WTC11 (cell line): ENCODE measurements at regions not wholly inside any gene's neighbourhood (a gene's known extent, or its start where the extent isn't known, plus 50 kb on each side); places are given as distances from the start of the nearest gene placed in this dataset.

Experiments used
- ATAC-seq: fragments of 200-7000 bp; cut with Tn5 transposase; 2 replicates; pipeline ENCODE4 v1.10.0; 2021; ENCODE audit warnings: mild to moderate bottlenecking, moderate library complexity
- CTCF ChIA-PET: fragments of 300-600 bp; sonication (Branson Sonifier 250); formaldehyde crosslinking; loops from one replicate; lab custom pipeline; 2021; ENCODE audit warnings: antibody characterized with exemption; lab: Charles Lee
- POLR2A ChIA-PET: fragments of 350-600 bp; sonication (Branson Sonifier 250); formaldehyde crosslinking; loops from one replicate; lab custom pipeline; 2021; ENCODE audit warnings: antibody characterized with exemption; lab: Charles Lee
- DNase-seq: peaks from one replicate; pipeline ENCODE4 v3.0.0; 2021; ENCODE audit warnings: low spot score
- H3K27ac Mint-ChIP-seq: 2 replicates; pipeline ENCODE4 v1.8.0; 2021; ENCODE audit warnings: mixed read lengths
- H3K27me3 Mint-ChIP-seq: 2 replicates; pipeline ENCODE4 v1.8.0; 2021; ENCODE audit warnings: low read depth, mild to moderate bottlenecking, moderate library complexity, mixed read lengths
- H3K36me3 Mint-ChIP-seq: 2 replicates; pipeline ENCODE4 v1.8.0; 2021; ENCODE audit warnings: mixed read lengths
- H3K4me1 Mint-ChIP-seq: 2 replicates; pipeline ENCODE4 v1.8.0; 2022; ENCODE audit warnings: mixed read lengths
- H3K4me3 Mint-ChIP-seq: 2 replicates; pipeline ENCODE4 v1.8.0; 2021; ENCODE audit warnings: mild to moderate bottlenecking, moderate library complexity, mixed read lengths
- H3K9me3 Mint-ChIP-seq: 2 replicates; pipeline ENCODE4 v1.8.0; 2021; ENCODE audit warnings: mixed read lengths
- CTCF ChIP-seq: fragments of 200-600 bp; IDR thresholded peaks from 2 replicates; pipeline ENCODE4 v1.8.0; 2022; ENCODE audit warnings: antibody characterized with exemption
- ESRRA ChIP-seq: sonication (generic); formaldehyde crosslinking; IDR thresholded peaks from 2 replicates; pipeline ENCODE4 v1.8.1; 2022; ENCODE audit warnings: mild to moderate bottlenecking, missing genetic modification reagents, borderline replicate concordance
- ETV6 ChIP-seq: sonication (generic); formaldehyde crosslinking; IDR thresholded peaks from 2 replicates; pipeline ENCODE4 v1.8.1; 2022; ENCODE audit warnings: mild to moderate bottlenecking, missing genetic modification reagents
- FOXP1 ChIP-seq: sonication (generic); formaldehyde crosslinking; IDR thresholded peaks from 2 replicates; pipeline ENCODE4 v1.8.0; 2022; ENCODE audit warnings: missing genetic modification reagents, mild to moderate bottlenecking, moderate library complexity, borderline replicate concordance
- GRHL2 ChIP-seq: fragments of 250-450 bp; sonication (Bioruptor Pico); IDR thresholded peaks from 2 replicates; pipeline ENCODE4 v1.8.0; 2022; ENCODE audit warnings: mild to moderate bottlenecking, moderate library complexity; ENCODE audit not compliant: insufficient replicate concordance, severe bottlenecking
- GTF2I ChIP-seq: fragments of 250-450 bp; sonication (Bioruptor Pico); conservative IDR thresholded peaks from 2 replicates; pipeline ENCODE4 v1.4.0; 2021; ENCODE audit warnings: mild to moderate bottlenecking
- IRF1 ChIP-seq: sonication (generic); formaldehyde crosslinking; IDR thresholded peaks from 2 replicates; pipeline ENCODE4 v1.8.0; 2023; ENCODE audit warnings: missing genetic modification reagents
- KAT7 ChIP-seq: sonication (generic); formaldehyde crosslinking; IDR thresholded peaks from 2 replicates; pipeline ENCODE4 v1.8.1; 2023; ENCODE audit warnings: missing genetic modification reagents, mild to moderate bottlenecking, borderline replicate concordance
- NR2C2 ChIP-seq: sonication (generic); formaldehyde crosslinking; IDR thresholded peaks from 2 replicates; pipeline ENCODE4 v1.8.0; 2022; ENCODE audit warnings: mild to moderate bottlenecking, missing genetic modification reagents
- RELA ChIP-seq: sonication (generic); formaldehyde crosslinking; IDR thresholded peaks from 2 replicates; pipeline ENCODE4 v1.8.1; 2022; ENCODE audit warnings: missing genetic modification reagents, mild to moderate bottlenecking, borderline replicate concordance
- RORB ChIP-seq: fragments of 250-450 bp; sonication (Bioruptor Pico); IDR thresholded peaks from 2 replicates; pipeline ENCODE4 v1.9.0; 2021; ENCODE audit warnings: mild to moderate bottlenecking
- SMAD3 ChIP-seq: sonication (generic); formaldehyde crosslinking; IDR thresholded peaks from 2 replicates; pipeline ENCODE4 v1.8.0; 2022; ENCODE audit warnings: missing genetic modification reagents, mild to moderate bottlenecking, borderline replicate concordance
- TCF7 ChIP-seq: sonication (generic); formaldehyde crosslinking; IDR thresholded peaks from 2 replicates; pipeline ENCODE4 v1.8.0; 2022; ENCODE audit warnings: mild to moderate bottlenecking, low read depth, missing genetic modification reagents, moderate library complexity
- TP53 ChIP-seq: sonication (generic); formaldehyde crosslinking; IDR thresholded peaks from 2 replicates; pipeline ENCODE4 v1.8.1; 2023; ENCODE audit warnings: mild to moderate bottlenecking, missing genetic modification reagents
- ZMAT4 ChIP-seq: fragments of 250-450 bp; sonication (Bioruptor Pico); IDR thresholded peaks from 2 replicates; pipeline ENCODE4 v1.9.0; 2021; ENCODE audit warnings: mild to moderate bottlenecking
- ZNF232 ChIP-seq: sonication (generic); formaldehyde crosslinking; IDR thresholded peaks from 2 replicates; pipeline ENCODE4 v1.8.0; 2022; ENCODE audit warnings: mild to moderate bottlenecking, missing genetic modification reagents
- ZNF396 ChIP-seq: fragments of 250-450 bp; sonication (Bioruptor Pico); IDR thresholded peaks from 2 replicates; pipeline ENCODE4 v1.8.0; 2021; ENCODE audit warnings: mild to moderate bottlenecking, moderate library complexity, borderline replicate concordance
- ZNF416 ChIP-seq: fragments of 250-450 bp; sonication (Bioruptor Pico); IDR thresholded peaks from 2 replicates; pipeline ENCODE4 v1.9.0; 2021; ENCODE audit warnings: mild to moderate bottlenecking, inconsistent platforms
- TF ChIP-seq, protein P1 (sequence below): sonication (generic); formaldehyde crosslinking; IDR thresholded peaks from 2 replicates; pipeline ENCODE4 v1.8.0; 2022; ENCODE audit warnings: missing genetic modification reagents
- TF ChIP-seq, protein P2 (sequence below): fragments of 250-450 bp; sonication (Bioruptor Pico); IDR thresholded peaks from 2 replicates; pipeline ENCODE4 v1.8.0; 2021; ENCODE audit warnings: mild to moderate bottlenecking
- TF ChIP-seq, protein P3 (sequence below): sonication (generic); formaldehyde crosslinking; IDR thresholded peaks from 2 replicates; pipeline ENCODE4 v1.8.1; 2022; ENCODE audit warnings: low read depth, mild to moderate bottlenecking, moderate library complexity, missing genetic modification reagents, borderline replicate concordance
- TF ChIP-seq, protein P4 (sequence below): sonication (generic); formaldehyde crosslinking; IDR thresholded peaks from 2 replicates; pipeline ENCODE4 v1.8.1; 2022; ENCODE audit warnings: mild to moderate bottlenecking, moderate library complexity, missing genetic modification reagents
- TF ChIP-seq, protein P5 (sequence below): sonication (generic); formaldehyde crosslinking; IDR thresholded peaks from 2 replicates; pipeline ENCODE4 v1.8.1; 2022; ENCODE audit warnings: mild to moderate bottlenecking, missing genetic modification reagents, moderate library complexity, borderline replicate concordance

- no peaks in the 10 kb centered on the region for H3K9me3 Mint-ChIP-seq
- ChIA-PET CTCF (no interaction called here), POLR2A (no interaction called here)
- no peak overlapping the region for H3K4me3 Mint-ChIP-seq
- no peaks in the 10 kb centered on the region for H3K27me3 Mint-ChIP-seq
- ATAC-seq (no peak), DNase-seq (no peak)
- no peak for TF ChIP-seq ZNF232 (CRISPR knock-in tag)
- TF ChIP-seq ZMAT4, result no peak
- no peak for TF ChIP-seq ETV6 (CRISPR knock-in tag)
- TF ChIP-seq TCF7, result no peak
- TF ChIP-seq NR2C2, result no peak
- TF ChIP-seq IRF1 (CRISPR knock-in tag), result no peak
- no peak for TF ChIP-seq CTCF
- no peak for TF ChIP-seq TP53 (CRISPR knock-in tag)
- TF ChIP-seq ZNF396 (CRISPR knock-in tag), result no peak
- no peak for TF ChIP-seq FOXP1
- TF ChIP-seq, protein P1, sequence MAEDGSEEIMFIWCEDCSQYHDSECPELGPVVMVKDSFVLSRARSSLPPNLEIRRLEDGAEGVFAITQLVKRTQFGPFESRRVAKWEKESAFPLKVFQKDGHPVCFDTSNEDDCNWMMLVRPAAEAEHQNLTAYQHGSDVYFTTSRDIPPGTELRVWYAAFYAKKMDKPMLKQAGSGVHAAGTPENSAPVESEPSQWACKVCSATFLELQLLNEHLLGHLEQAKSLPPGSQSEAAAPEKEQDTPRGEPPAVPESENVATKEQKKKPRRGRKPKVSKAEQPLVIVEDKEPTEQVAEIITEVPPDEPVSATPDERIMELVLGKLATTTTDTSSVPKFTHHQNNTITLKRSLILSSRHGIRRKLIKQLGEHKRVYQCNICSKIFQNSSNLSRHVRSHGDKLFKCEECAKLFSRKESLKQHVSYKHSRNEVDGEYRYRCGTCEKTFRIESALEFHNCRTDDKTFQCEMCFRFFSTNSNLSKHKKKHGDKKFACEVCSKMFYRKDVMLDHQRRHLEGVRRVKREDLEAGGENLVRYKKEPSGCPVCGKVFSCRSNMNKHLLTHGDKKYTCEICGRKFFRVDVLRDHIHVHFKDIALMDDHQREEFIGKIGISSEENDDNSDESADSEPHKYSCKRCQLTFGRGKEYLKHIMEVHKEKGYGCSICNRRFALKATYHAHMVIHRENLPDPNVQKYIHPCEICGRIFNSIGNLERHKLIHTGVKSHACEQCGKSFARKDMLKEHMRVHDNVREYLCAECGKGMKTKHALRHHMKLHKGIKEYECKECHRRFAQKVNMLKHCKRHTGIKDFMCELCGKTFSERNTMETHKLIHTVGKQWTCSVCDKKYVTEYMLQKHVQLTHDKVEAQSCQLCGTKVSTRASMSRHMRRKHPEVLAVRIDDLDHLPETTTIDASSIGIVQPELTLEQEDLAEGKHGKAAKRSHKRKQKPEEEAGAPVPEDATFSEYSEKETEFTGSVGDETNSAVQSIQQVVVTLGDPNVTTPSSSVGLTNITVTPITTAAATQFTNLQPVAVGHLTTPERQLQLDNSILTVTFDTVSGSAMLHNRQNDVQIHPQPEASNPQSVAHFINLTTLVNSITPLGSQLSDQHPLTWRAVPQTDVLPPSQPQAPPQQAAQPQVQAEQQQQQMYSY, result no peak
- TF ChIP-seq GTF2I (CRISPR knock-in tag), result no peak
- H3K4me1 Mint-ChIP-seq, result peaks cover 3% of the 10 kb centered on the region
- no peak overlapping the region for H3K27ac Mint-ChIP-seq
- H3K36me3 Mint-ChIP-seq, result no peaks in the 10 kb centered on the region
Measured at GRCh38 chr9:7608261-7608660, 191.3 kb downstream of the DMAC1 start.

DNA sequence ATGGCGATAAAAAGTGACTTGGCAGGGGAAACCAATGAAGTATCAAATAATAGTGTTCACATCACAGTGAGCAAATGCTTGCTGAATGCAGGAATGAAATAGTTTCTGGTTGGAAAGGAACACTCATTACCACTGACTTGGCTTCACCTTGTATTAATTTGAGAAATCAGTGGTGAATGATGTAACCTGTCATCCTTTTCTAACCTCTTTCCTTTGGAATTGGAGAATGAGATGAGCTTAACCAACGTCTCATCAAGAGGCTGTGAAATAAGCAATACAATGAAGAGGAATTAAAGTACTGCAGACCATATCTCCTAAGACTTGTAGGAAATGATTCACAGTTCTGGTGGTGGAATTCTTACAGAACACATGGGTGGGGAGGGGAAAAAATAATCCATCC, 192.2 kb downstream of the DMAC1 start:
- H3K27me3 Mint-ChIP-seq, result no peaks in the 10 kb centered on the region
- H3K9me3 Mint-ChIP-seq, result no peaks in the 10 kb centered on the region
- peaks cover 3% of the 10 kb centered on the region for H3K4me1 Mint-ChIP-seq
- DNase-seq (no peak), ATAC-seq (no peak)
- TF ChIP-seq ESRRA (no peak), ZNF416 (no peak), RELA (no peak), KAT7 (CRISPR knock-in tag) (no peak), GRHL2 (CRISPR knock-in tag) (no peak), RORB (no peak), SMAD3 (no peak)
- TF ChIP-seq, protein P2, sequence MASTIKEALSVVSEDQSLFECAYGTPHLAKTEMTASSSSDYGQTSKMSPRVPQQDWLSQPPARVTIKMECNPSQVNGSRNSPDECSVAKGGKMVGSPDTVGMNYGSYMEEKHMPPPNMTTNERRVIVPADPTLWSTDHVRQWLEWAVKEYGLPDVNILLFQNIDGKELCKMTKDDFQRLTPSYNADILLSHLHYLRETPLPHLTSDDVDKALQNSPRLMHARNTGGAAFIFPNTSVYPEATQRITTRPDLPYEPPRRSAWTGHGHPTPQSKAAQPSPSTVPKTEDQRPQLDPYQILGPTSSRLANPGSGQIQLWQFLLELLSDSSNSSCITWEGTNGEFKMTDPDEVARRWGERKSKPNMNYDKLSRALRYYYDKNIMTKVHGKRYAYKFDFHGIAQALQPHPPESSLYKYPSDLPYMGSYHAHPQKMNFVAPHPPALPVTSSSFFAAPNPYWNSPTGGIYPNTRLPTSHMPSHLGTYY (CRISPR knock-in tag), result no peak
- TF ChIP-seq, protein P3, sequence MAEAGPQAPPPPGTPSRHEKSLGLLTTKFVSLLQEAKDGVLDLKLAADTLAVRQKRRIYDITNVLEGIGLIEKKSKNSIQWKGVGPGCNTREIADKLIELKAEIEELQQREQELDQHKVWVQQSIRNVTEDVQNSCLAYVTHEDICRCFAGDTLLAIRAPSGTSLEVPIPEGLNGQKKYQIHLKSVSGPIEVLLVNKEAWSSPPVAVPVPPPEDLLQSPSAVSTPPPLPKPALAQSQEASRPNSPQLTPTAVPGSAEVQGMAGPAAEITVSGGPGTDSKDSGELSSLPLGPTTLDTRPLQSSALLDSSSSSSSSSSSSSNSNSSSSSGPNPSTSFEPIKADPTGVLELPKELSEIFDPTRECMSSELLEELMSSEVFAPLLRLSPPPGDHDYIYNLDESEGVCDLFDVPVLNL (CRISPR knock-in tag), result no peak
- TF ChIP-seq, protein P4, sequence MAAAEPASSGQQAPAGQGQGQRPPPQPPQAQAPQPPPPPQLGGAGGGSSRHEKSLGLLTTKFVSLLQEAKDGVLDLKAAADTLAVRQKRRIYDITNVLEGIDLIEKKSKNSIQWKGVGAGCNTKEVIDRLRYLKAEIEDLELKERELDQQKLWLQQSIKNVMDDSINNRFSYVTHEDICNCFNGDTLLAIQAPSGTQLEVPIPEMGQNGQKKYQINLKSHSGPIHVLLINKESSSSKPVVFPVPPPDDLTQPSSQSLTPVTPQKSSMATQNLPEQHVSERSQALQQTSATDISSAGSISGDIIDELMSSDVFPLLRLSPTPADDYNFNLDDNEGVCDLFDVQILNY (CRISPR knock-in tag), result no peak
- TF ChIP-seq, protein P5, sequence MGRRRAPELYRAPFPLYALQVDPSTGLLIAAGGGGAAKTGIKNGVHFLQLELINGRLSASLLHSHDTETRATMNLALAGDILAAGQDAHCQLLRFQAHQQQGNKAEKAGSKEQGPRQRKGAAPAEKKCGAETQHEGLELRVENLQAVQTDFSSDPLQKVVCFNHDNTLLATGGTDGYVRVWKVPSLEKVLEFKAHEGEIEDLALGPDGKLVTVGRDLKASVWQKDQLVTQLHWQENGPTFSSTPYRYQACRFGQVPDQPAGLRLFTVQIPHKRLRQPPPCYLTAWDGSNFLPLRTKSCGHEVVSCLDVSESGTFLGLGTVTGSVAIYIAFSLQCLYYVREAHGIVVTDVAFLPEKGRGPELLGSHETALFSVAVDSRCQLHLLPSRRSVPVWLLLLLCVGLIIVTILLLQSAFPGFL (CRISPR knock-in tag), result no peak
- no peak overlapping the region for H3K27ac Mint-ChIP-seq
- ChIA-PET CTCF (no interaction called here), POLR2A (no interaction called here)
- no peaks in the 10 kb centered on the region for H3K36me3 Mint-ChIP-seq
- no peak overlapping the region for H3K4me3 Mint-ChIP-seq
